HG02852 (cell line): ENCODE measurements at regions not wholly inside any gene's neighbourhood (a gene's known extent, or its start where the extent isn't known, plus 50 kb on each side); places are given as distances from the start of the nearest gene placed in this dataset.
"Not testable (repeated sequence)": the region's sequence is repeated elsewhere in the genome, so short reads cannot be mapped to it uniquely, and the experiment has no call there.

Source experiments
- ATAC-seq: cut with Tn5 transposase; IDR thresholded peaks from one replicate; pipeline ENCODE4 v1.9.1; 2021; ENCODE audit warnings: mild to moderate bottlenecking, moderate library complexity; ENCODE audit not compliant: unreplicated experiment

DNA sequence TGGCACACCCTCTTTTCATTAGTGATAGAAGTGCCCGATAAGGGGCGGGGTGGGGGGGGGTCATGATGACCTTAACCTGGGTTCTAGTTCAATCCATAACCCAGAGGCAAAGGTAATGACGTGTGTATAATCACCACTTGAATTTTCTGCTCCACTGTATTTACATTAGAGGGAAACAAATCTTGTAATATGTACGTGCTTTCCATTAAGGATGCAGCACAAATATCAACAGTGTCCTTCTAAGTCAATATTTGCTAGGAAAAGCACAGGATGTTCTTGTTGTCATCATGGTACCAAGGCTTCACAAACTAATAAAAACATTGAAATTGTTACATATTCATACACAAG is 121.2 kb upstream of the SLC38A2 start:
- no peak for ATAC-seq

- ATAC-seq, result no peak
Observed at GRCh38 chr12:46493150-46493833, 120.7 kb upstream of the SLC38A2 start.

GRCh38 chr12:46492471-46493085 is 120.0 kb upstream of the SLC38A2 start:
- ATAC-seq, result no peak

DNA sequence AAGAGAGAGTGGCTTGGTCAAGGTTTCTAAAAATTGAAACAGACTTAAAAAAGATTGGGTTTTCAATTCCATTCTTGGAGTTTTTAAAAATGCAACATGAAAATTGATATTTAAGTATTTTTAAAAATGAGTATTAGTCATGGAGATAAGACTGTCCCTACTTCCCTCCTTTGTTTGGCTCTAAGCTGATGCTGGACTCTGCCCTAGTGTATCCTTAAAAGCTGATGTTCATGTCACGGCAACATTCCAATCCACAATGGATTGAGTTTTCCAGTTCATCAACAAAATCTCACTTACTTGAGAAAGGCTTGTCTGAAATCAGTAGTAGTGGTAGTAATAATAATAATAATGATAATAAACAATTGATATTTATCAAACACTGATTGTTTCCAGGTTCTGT is 119.0 kb upstream of the SLC38A2 start:
- no peak for ATAC-seq

DNA sequence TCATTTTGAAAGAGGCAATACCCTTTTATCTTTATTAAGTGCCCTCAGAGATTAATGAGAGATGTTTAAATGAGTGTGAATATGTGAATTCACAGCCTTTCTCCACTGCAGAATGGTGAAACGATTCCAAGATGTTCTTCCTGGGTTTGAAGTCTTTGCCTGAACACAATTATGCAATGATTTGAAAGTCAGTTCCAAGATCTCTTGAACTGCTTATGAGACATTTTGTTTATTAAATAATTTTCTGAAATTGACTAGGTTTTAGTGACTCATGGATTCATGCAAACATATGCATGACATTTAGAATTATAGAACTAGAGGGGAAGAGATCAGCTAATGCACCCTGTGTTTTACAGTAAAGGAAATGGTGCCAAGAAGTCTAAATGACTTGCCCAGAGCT is 118.1 kb upstream of the SLC38A2 start:
- ATAC-seq, result no peak

- ATAC-seq, result no peak
Observed at GRCh38 chr12:46489951-46490388, 117.4 kb upstream of the SLC38A2 start.

DNA sequence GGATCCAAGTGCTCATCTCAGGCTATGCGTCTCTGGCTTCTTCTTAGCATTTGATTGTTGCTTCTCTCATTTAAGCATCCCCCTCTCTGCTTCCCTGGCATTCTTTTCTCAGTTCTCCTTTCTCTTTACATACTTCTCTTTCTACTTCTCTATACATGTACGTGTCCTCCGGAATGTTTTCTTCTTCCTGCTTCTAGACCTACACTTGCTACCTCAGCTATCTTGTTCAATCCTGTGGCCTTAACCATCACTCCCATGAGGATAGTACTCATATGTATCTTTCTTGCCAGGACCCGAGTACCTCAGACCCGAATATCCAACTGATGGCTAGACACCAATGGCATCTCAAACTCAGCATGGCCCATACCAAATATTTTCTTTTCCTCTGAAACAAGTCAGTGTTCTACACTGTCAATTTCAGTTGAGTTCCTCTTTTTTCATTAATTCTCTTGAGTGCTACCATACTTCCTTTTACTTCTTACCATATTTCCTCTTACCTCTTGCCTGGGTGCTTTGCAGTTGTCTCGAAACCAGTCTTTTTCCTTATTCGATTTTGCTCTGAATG is 115.1 kb upstream of the SLC38A2 start:
- ATAC-seq, result no peak

DNA sequence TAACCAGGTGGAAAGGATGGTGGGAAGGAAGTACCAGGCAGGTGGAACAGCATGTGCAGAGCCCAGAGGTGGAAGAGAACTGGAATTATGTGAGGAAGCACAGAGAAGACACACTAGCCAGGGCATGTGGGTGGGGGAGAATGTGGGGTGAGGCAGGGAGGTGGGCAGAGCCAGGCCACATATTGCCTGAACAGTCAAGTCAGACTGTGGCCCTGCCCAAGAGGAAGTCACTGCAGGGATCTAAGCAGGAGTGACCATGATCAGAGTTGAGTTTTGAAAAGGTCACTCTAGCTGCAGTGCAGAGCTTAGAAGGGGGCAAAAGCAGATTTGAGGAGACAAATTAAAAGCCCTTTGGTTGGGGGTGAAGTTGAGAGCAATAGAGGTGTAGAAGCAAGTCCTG is 114.0 kb upstream of the SLC38A2 start:
- ATAC-seq, result no peak

DNA sequence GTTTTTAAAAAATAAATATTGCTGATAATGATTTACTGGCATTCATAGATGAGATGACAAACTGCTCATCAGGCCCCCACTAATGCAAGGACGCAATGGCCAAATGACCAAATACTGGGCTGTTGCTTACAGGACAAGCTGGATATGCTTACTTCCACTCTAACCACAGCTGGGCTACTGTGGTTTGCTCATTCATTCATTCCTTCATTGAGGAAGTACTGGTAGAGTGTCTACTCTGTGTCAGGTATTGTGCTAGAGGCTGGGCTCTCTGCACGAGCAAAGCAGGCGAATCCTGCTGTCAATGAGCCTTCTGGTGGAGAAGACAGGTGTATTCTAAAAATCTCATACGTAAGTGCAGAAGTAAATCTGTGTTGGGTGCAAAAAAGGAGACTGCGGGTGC is 113.3 kb upstream of the SLC38A2 start:
- ATAC-seq, result no peak

DNA sequence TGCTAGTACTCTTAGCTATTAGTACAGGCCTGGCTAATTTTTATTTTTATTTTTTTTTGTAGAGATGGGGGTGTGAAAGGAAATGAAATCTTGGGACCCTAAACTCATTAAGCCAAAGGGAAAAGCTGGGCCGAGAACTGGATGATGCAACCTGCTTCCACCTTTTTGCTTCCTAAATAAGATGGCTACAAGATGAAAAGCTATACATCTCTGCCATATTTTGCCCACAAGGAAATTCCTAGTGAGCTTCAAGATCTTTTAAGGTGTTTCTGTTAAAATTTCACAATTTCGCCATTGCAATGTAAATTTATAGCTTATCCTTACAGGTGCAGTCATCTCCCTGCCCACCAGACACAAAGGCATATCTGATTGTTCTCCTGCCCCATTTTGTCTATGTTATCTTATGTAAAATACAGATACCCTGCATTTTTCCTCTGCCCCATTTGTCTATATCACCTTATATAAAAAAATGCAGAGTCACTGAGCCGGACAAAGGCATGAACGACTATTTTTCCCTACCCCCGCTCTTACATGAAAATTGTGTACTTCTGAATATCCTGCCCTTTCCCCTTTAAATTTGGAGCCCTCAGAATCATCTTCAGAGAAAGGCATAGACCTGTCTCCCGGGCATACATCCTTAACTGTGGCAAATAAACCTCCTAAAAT is 112.0 kb upstream of the SLC38A2 start:
- ATAC-seq, result no peak

DNA sequence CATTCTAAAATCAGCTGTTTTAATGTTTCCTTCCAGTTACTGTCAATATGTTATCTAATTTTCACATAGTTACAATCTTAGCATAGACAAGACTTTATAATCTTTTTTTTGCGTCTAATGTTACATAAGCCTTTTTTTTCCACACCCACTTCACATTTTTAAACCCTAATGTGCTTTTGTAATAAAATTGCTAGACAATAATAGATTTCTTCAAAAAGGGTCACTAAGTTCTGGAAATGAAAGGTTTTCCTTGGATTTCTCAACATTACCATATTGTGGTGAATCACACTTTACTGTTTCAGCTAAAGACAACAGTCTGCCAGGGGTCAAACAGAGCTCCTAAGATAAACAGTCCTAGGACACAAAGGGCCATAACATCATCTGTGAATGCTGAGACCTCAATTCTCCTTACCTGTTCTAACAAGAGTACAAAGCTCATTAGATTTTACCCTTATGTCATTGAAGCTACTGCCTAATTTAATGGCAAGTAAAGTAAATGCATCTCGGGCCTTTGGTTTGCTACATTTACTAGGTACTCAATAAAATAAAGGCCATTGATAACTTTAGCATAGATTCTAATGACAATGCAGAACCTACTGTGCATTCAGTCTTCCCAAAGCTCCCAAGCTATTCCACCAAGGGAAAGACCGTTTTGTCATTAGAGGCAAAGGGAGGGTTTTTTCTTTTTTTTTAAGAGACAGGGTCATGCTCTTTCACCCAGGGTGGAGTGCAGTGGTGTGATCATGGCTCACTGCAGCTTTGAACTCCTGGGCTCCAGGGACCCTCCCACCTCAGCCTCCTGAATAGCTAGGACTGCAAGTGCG is 111.2 kb upstream of the SLC38A2 start:
- ATAC-seq, result no peak

DNA sequence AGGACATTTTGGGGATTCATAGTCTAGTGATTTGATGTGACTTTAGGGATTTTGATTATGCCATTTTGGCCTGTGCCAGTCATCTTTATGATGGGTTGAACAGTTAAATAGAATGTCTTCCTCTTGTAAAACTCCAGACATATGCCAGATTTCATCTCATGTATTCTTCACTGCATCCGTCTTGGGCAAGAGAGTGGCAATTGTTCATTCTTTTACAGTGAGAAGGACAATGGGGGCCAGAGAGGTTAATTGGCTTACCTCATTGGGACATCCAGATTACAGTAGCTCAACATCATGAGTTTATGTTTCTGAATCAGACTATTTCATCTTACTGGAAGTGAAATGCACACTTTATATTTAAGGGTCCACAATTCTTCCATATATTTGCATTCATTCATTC is 108.2 kb upstream of the SLC38A2 start:
- ATAC-seq, result no peak

- ATAC-seq, result no peak
Observed at GRCh38 chr12:46480316-46480715, 107.7 kb upstream of the SLC38A2 start.

- ATAC-seq, result no peak
Observed at GRCh38 chr12:46478123-46478522, 105.5 kb upstream of the SLC38A2 start.

- no peak for ATAC-seq
Observed at GRCh38 chr12:46477541-46477940, 105.0 kb upstream of the SLC38A2 start.

GRCh38 chr12:46475972-46476645 is 103.5 kb upstream of the SLC38A2 start:
- no peak for ATAC-seq

DNA sequence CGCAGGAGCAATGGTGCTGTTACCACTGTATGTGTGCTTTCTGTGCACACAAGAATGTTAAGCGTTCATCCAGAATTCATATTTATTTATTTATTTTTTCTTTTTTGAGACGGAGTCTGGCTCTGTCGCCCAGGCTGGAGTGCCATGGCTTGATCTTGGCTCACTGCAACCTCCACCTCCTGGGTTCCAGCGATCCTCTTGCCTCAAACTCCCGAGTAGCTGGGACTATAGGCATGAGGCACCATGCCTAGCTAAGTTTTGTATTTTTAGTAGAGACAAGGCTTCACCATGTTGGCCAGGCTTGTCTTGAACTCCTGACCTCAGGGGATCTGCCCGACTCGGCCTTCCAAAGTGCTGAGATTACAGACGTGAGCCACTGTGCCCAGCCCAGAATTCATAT is 101.8 kb upstream of the SLC38A2 start:
- ATAC-seq, result not testable (repeated sequence)

DNA sequence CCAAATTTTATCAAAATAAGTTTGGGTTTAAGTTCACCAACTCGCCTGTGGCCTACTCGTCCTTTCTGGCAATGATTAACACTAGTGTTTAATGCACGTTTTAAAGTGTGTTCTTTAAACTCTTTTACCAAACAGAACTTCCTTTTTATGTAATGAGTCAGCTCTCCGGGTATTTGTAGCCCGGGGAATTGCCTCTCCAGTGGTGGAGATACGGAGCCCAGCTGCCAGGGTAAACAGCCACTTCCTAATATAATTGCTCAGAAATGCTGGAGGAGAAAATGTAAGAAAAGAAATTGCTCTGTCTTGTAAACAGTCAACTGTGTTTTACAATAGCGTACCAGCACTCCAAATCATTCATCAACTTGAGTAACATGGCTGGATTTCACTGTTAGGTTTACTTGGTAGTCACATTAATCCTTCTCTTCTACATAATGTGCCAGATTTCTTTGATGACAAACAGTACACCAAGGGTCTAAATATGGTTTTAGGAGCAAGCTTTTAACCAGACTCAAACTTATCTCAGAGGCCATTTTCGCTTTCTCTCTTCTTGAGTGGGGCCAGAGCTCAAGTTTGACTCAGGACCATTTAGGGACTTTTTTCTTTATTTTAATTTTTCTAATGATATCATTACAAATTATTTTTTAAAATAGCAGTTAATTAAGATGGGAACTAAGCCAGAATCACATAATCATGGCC is 101.2 kb upstream of the SLC38A2 start:
- ATAC-seq, result peak; percentile 72

DNA sequence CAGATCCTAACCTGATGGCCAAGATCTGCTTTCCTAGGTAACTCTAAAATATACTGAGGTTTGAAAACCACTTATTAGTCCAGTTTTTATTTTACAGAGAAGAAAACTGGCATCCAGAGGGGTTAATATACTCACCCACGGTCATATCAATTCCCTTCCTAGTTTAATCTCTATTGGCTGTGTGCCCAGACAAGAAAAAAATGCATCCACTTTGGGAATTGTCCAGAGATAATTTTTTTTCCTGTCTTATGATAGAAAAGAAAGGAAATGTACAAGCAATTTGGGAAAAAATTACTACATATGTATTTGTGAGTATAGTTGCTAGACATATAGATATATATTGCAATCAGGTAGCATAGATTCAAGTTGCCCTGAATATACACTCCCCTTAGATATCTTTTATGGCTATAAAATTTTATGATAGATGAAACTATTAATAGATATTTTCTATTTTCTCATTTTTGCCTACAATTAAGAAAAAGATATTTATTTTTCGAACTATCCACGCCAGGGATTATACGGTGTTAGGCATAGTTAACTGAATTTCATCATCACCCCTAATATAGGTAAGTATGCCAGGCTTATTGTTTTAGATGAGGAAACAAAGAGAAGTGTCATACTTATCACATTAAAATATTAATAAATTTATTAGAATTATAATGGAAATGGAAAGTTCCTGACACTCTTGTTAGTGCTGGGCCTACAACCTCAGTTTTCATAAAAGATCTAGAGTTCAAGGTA is 100.5 kb upstream of the SLC38A2 start:
- no peak for ATAC-seq
